Activated CD4-positive, alpha-beta T cell treated with anti-CD3 and anti-CD28 coated beads for 24 hours (primary cell): ENCODE measurements at regions not wholly inside any gene's neighbourhood (a gene's known extent, or its start where the extent isn't known, plus 50 kb on each side); places are given as distances from the start of the nearest gene placed in this dataset.
"Not testable (repeated sequence)": the region's sequence is repeated elsewhere in the genome, so short reads cannot be mapped to it uniquely, and the experiment has no call there.

Experiments used
- DNase-seq, 2 donors: peaks; one replicate each; pipeline ENCODE4 v3.0.0-alpha.2; 2020; ENCODE audit warnings: low read depth in 2 of 2

DNA sequence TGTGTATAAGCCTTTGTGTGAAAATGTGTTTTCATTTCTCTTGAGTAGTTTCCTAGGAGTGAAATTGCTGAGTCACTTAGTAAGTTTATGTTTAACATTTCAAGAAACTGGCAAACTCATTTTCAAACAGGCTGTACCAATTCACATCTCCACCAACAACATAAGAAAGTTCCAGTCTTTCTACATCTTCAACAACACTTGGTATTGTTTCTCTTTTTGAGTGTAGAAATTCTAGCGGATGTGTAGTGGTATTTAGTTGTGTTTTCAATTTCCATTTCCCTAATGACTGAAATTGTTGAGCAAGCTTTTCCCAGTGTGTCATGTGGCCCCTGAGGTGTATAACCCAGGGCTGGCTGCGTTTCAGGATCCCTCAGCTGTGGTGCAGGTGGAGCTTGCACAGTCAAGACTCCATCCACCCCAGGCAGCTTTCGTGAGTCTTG, 258.5 kb downstream of the PDCD6IP start:
- DNase-seq: no peak

DNA sequence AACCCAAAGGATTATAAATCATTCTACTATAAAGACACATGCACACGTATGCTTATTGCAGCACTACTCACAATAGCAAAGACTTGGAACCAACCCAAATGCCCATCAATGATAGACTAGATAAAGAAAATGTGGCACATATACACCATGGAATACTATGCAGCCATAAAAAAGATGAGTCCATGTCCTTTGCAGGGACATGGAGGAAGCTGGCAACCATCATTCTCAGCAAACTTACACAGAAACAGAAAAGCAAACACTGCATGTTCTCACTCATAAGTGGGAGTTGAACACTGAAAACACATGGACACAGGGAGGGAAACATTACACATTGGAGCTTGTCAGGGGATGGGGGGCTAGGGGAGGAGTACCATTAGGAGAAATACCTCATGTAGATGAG, 262.6 kb downstream of the PDCD6IP start:
- DNase-seq: not testable (repeated sequence)

DNA sequence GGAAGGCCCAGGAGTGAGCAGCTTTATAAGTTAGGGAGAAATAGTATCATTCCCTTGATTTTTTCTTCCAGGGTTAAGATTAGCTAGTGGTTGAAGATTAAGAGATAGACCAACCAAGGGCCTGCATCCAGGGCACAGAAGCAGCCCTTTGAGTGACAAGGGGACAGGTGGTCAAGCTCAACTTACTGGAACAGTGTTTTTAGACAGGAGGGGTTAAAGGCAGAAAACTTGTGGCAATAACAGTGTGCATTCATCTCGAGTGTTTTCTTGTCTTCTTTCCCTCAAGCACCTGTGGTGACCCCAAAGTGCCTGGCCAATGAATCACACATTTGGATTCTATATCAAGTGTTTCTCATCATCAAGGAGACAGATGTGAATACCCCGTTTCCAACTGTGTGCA, 267.5 kb downstream of the PDCD6IP start:
- DNase-seq: no peak

DNA sequence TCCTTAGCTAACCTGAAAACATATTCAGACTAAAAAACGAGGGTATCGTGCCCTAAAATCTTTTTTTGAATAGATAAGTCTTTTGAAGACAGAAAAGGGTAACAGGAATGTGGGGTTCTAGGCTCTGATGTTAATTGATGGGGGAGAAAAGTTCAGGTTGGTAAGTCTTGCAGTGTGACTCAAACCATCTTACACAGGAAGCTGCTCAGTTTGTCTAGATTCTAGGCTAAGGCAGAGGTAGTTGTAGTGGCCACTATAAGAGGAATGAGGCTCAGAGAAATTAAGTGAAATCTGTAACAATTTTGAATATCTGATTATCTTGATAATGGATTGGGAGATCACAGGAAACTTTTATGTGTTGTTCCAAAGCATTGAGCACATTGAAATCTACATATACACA, 267.9 kb downstream of the PDCD6IP start:
- DNase-seq: no peak

DNA sequence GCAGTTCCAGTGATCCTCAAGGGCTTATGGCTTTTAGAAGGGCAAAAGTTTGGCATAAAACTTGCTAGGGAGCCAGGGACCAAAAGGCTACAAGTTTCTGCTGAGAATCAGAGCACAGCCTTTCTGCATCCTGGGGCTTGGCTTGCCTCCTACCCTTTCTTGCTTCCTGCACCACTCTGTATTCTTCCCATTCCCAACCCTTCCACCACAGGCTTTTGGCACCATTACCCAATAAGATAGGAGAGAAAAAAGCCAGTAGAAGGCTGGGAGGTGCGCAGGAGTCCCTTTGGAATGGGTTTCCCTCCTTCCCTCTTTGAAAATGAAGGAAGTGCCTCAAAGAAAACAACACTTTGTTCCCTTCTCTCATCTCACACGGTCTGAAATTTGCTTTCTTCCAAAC, 268.6 kb downstream of the PDCD6IP start:
- no peak for DNase-seq

DNA sequence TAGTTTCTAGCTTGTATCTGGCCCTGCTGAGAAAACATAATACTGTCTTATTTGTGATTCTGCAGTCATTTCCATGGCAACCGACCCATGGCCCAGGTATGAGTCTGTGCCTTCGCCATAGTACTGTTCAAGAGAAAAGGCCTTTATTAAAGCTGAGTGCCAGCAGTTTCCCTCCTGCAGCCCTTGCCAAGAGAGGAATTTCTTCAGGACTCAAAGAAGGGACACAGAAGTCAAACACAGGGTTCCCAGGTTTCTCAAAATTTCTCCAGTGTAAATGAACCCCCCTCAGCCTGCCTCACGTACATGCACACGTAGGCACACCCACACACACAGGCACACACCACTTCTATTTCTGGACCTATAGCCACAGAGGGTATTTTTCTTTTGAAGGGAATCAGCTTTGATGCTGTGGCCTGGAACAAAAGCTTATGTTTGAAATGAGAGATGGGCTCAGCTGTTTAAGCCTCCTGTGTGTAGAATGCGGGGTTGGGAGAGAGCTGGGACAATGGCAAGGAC, 269.2 kb downstream of the PDCD6IP start:
- DNase-seq: no peak

DNA sequence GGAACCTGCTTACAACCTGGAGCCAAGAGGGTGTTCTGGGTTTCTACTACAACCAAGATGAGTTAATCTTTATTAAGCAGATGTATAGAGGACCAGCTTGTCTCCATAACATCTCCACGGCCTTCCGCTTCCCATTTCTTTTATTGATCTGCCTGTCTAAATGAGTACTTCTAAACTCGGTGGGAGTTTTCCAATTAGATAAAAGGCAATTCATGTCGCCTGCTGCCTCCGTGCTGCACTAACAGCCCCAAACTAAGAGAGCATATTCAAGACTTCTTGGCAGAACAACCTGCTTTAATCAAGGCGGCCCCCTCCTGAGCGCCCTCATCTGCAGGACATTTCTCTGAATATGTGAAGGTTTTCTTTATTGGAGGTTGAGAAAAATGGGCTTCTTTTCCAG, 270.1 kb downstream of the PDCD6IP start:
- no peak for DNase-seq

DNA sequence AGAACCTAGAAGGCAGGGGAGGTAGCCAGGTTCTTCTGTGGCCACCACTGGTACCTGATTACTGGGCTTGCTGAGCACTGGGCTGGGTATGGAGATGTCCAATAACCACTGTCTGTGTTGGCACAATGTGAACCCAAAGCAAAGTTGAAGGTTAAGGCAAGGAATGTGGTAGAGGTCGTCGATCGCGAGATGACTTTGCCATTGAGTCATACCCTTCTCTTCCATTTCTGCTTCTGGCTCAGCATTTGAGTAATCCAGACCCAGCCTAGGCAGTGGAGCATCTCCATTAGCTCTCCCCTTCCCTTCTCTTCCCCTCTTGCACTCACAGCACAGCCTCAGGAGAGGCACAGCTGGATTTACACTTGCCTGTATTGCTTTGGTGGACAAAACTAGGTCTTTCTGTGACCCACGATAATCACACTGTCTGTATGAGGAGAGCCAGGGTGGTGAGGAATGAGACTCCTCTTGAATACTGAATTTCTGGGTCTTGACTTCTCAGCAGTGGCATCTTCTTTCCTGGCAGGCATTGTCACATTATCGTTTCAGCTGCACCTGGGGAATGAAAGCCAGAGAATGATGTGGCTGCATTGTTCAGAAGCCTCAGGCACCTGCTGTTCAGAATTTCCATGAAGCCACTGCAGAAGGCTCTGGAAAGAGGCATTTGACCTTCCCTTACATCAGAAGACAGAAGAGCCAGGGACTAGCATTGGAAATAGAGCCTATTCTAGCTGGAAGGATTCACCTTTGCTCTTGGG, 272.6 kb downstream of the PDCD6IP start:
- DNase-seq: no peak

DNA sequence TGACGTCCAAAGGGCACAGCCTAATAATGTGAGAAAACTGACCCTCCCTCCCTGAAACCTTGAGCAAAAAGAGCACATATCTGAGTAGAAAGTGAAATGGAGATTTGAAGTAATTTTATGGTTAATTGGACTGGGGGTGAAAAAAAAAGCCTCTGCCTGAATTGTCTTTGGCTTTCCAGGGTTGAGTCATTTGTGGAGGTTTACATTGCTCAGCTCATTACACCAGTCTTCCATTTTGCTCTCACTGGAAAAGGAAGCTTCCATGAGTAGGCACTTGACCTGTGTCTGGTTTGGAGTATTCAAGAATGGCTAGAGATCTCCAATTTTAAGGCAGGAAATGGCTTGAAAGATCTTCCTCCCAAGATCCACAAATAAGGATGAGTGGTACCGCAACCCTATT, 273.9 kb downstream of the PDCD6IP start:
- no peak for DNase-seq

DNA sequence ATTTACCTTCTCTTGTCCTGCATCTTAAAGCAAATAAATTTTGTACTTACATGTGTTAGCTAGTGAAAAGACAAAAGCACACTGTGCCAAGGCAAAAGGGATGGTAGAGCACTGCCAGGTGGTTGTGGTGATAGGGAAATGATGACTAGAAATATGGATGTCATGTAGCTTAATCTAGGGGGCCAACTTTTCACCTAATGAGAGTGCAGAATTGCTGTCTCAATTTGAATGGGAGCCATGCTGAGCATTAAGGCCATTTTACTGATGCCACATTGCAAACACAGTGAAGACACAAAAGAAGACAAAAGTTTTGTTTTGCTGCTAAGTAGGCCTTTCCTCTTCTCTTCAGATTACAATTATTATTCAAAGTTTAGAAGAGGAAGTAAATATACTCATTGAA, 274.7 kb downstream of the PDCD6IP start:
- DNase-seq: no peak

DNA sequence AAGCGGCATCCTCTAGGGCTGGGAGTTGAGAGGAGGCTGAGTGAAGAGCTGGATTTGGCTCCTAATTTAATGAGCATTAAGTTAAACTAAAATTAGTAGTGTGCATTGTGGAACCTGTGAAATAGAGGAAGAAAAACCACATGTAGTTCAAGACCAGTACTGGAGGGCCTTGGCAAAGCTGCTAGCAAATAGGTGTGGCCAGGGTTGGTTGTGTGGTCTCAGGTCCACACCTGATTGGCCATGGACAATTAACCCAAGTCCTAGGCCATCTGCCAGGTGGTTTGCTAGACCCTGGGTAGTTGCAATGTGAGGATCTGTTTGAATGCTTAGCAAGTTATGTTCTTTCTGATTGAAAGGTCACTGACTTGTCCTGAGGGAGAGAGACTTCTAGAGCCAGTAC, 275.5 kb downstream of the PDCD6IP start:
- no peak for DNase-seq

DNA sequence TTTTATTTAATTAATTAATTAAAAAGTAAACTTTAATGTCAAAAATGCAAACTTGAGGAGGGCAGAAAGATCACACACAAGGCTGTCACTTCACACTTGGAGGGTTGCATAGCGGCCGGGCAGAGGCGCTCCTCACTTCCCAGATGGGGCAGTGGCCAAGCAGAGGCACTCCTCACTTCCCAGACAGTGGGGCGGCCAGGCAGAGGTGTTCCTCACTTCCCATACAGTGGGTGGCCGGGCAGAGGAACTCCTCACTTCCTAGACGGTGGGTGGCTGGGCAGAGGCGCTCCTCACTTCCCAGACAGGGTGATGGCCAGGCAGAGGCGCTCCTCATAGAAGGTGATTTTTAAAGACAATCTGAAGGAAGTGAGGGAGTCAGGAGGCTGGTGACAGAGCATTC, 277.5 kb downstream of the PDCD6IP start:
- no peak for DNase-seq

DNA sequence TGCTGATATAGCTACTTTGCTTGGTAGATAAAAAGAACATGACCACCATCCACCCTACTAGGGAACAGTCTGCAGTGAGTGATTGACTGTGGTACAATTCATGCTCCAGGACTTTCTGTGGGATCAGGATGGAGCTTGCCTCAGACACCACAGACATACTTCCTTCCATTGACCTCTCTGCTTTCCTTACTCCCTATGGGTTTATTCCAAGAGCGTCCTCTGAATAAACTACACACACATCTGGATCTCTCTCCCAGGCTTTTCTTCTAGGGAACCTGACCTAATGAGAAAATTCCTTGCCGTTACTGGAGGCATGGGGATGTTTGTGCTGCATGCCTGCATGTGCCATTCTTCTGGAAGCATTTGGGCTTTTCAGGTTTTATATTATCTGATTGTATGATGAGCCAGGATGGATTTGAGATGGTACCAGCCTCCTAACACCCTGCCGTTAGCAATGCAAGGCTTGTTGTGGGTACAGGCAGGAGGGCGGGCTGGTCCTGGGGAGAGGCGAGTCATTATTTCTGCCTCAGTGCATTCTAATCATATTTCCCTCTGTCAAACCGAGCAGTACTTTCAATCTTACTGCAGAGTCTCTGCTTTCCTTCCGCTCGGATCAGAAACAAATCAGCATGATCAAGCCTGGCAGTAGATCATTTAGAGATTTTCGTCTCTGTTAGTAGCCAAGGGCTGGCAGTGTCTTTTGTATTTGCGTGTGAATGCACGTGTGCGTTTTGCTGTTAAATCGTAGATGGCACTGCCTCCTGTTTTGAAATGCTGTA, 279.2 kb downstream of the PDCD6IP start:
- no peak for DNase-seq

DNA sequence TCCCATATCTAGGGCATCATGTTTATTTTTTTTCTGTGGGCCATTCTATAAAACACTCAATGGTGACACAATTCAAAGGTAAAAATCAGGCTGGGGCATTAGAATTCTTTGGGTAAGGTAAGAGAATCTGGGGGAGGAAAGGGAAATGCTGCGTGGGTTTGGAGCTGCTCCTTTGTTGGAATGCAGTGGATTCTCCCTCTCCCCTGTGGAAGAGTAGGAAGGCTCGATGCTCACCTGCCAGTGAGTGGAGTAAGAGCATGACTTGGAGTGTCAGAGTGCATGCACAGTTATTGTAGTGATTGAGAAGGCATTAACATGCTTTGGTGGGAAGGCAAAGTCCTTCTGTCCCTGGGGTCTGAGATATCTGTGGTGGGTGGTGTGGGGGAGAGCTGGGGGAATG, 280.0 kb downstream of the PDCD6IP start:
- no peak for DNase-seq

DNA sequence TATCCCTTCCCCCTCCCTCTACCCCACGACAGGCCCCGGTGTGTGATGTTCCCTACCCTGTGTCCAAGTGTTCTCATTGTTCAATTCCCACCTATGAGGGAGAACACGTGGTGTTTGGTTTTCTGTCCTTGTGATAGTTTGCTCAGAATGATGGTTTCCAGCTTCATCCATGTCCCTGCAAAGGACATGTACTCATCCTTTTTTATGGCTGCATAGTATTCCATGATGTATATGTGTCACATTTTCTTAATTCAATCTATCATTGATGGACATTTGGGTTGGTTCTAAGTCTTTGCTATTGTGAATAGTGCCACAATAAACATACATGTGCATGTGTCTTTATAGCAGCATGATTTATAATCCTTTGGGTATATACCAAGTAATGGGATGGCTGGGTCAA, 281.4 kb downstream of the PDCD6IP start:
- DNase-seq: not testable (repeated sequence)

DNA sequence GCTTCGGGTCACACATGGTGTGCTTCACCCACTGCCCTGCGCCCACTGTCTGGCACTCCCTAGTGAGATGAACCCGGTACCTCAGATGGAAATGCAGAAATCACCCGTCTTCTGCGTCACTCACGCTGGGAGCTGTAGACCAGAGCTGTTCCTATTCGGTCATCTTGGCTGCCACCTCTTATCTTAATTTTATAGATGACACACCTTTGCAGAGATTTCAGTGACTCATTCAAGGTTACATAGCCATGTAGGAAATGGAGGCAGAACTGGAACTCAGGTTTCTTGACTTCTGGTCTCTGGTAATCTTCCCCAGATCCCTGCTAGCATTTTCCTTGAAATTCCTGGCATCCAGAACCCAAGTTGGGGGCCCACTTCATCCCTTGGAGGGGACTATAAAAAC, 291.9 kb downstream of the PDCD6IP start:
- not testable (repeated sequence) for DNase-seq

DNA sequence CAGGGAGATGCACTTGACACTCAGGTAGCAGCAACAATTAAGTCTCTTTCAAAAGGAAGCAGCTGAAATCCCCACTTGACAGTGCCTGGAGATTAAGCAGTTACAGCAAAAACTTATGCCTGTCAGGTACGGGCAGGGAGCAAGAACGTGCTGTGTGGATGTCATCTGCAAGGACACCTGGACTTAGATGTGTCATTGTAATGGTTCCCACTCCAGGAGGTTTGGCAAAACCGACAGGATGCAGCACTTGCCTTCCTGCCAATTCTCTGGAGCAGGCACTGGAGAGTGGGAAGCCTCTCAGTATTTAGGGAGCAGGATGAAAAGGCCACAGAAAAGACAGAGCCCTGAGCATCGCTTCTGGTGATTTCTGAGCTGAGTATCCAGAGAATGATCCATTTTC, 292.4 kb downstream of the PDCD6IP start:
- DNase-seq: no peak

DNA sequence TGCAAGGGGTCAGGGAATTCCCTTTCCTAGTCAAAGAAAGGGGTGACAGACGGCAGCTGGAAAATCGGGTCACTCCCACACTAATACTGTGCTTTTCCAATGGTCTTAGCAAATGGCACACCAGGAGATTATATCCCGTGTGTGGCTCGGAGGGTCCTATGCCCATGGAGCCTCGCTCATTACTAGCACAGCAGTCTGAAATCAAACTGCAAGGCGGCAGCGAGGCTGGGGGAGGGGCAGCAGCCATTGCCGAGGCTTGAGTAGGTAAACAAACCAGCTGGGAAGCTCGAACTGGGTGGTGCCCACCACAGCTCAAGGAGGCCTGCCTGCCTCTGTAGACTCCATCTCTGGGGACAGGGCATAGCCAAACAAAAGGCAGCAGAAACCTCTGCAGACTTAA, 295.9 kb downstream of the PDCD6IP start:
- not testable (repeated sequence) for DNase-seq

DNA sequence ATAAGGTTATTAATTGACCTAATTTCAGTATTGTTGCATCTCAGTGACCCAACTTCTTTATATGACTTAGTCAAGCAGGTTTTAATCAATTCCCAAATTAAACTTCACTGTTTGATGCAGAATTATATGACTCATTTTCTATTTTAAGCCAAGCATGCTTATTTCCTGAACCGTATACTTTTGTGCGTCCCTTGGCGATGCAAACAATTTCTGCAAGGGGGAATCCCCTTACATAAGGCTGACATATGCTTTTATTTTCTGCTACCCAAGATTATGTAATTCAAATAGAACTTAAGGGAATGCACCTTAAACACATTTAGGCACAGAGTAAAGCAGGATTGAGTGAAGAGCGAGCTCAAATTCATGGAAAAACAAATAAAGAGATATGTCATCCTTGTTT, 303.9 kb downstream of the PDCD6IP start:
- no peak for DNase-seq

DNA sequence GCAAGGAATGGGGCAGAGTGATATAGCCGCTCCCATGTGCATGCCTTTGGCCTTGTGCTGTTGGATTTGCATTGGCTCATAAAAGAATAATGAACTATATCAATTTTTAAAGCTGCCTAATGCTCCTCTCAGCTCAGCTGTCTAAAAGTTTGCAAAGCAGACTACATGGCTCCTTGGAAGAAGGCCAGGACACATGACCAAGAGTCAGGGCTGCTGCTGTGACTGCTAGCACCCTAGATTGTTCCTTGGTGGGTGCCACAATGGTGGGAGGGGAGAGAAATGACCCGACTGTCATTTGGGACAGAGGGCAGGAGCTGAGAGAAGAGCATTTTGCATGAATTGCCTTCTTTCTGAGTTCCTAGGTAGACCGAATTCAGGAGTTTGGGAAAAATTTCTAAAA, 307.9 kb downstream of the PDCD6IP start:
- no peak for DNase-seq

DNA sequence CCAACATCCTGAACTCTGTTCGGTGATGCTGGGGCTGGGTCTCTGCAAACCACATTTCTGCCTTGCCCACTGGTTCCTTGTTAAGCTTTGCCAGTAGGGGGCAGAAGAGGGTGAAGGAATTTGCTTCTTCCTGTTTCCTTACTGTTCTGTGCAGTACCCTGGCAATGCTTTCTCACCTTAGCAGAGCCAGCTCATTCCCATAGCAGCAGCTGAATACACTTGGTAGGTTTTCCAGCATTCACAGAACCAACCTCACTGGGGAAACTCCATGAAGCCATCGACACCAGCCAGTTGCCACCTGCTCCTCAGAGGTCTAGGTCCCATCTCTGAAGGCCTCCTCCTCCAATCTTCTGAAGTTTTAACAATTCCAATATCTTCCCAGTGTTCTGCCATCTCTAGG, 308.4 kb downstream of the PDCD6IP start:
- DNase-seq: no peak

DNA sequence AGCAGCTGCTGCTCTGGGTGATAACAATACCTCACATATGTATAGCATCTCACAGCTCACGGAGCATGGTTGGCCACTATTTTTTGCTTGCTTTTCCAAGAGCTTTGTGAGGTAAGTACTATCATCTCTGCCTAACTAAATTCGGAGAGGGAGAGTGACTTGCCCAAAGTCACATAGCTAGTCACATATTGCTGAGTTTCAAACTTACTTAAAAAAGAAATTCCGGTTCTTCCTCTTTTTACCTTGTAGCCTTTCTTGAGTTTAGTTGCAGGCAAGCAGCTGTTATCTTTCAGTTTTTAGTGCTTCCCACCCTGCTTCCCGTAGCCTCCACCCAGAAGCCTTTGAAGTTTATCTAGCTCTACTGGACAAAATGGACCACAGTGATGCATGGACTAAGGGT, 309.2 kb downstream of the PDCD6IP start:
- no peak for DNase-seq

DNA sequence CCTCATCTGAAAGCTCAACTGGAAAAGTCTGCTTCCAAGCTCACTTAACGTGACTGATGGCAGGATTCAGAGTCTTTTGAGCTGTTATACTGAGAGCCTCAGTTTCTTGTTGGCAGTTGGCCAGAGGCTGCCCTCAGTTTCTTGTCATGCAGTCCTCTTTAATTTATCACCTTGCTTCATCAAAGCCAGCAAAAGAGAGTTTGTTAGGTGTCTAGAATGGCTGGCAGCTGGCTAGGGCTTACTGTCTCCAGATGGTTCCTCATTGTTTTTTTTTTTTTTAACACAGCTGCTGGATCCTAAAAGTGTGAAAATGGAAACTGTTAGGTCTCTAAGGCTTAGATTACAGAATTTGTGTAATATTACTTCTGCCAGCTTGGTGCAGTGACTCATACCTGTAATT, 310.6 kb downstream of the PDCD6IP start:
- no peak for DNase-seq
